ENCODE measurements at regions not wholly inside any gene's neighbourhood (a gene's known extent, or its start where the extent isn't known, plus 50 kb on each side); places are given as distances from the start of the nearest gene placed in this dataset.

- TF ChIP-seq CTCF (IDR thresholded peaks at IDR 0.05) (no peak), POLR2A (IDR thresholded peaks at IDR 0.05) (no peak), EP300 (IDR thresholded peaks at IDR 0.05) (no peak)
Observed at GRCh38 chr6:121940728-121941127, 458.7 kb upstream of the HSF2 start.

Measured in tibial nerve (tissue), 4 donors.